ENCODE measurements at regions not wholly inside any gene's neighbourhood (a gene's known extent, or its start where the extent isn't known, plus 50 kb on each side); places are given as distances from the start of the nearest gene placed in this dataset.

DNA sequence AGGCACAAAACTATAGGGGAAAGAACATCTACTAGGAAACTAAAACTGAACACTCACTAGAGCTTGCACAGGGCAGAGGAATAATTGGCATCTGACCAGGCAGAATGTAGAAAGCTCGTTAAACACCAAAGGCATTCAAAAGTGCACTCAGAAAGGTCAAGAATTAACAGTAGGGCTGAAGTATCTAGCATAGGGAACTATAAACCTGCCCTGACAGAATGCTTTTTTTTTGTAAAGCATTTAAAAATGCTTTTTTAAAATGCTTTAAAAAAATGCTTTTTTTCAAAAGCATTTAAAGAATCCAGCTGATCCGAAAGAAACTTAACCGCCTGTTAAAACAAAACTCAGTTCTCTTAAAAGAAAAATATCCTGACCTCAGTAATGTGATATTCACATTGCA, 74.6 kb upstream of the EGFR start:
- TF ChIP-seq CTCF (conservative IDR thresholded peaks at IDR 0.05; ENCODE audit: low read depth, low read length) (no peak), EZH2 (IDR thresholded peaks at IDR 0.05; ENCODE audit: borderline replicate concordance, low read depth, low read length, poor library complexity, severe bottlenecking) (no peak)

Measured in A673 (cell line).